AG09319 (cell line): ENCODE measurements at regions not wholly inside any gene's neighbourhood (a gene's known extent, or its start where the extent isn't known, plus 50 kb on each side); places are given as distances from the start of the nearest gene placed in this dataset.

Source experiments
- DNase-seq: peaks from one replicate; pipeline ENCODE4 v3.0.0-alpha.2; 2010; ENCODE audit warnings: low read depth; ENCODE audit errors: extremely low read depth
- CTCF ChIP-seq: IDR thresholded peaks from 2 replicates; pipeline ENCODE4 v1.5.1; 2011; ENCODE audit warnings: low read depth, mild to moderate bottlenecking, inconsistent platforms, low read length, moderate library complexity

- DNase-seq = no peak
- TF ChIP-seq CTCF = no peak
Observed at GRCh38 chr18:40608226-40608625, 1346.8 kb upstream of the PIK3C3 start.

GRCh38 chr18:40607542-40608148 lies 1347.4 kb upstream of the PIK3C3 start:
- no peak for DNase-seq
- no peak for TF ChIP-seq CTCF

GRCh38 chr18:40606996-40607395 lies 1348.0 kb upstream of the PIK3C3 start:
- no peak for DNase-seq
- no peak for TF ChIP-seq CTCF

GRCh38 chr18:40583671-40584070 lies 1371.4 kb upstream of the PIK3C3 start:
- no peak for DNase-seq
- TF ChIP-seq CTCF = no peak

GRCh38 chr18:40582105-40582504 lies 1372.9 kb upstream of the PIK3C3 start:
- no peak for DNase-seq
- TF ChIP-seq CTCF = no peak

GRCh38 chr18:40577981-40578365 lies 1377.1 kb upstream of the PIK3C3 start:
- no peak for TF ChIP-seq CTCF

GRCh38 chr18:40577239-40577980 lies 1377.6 kb upstream of the PIK3C3 start:
- DNase-seq = no peak
- TF ChIP-seq CTCF = no peak

More at GRCh38 chr18:40577981-40578365, 1377.1 kb upstream of the PIK3C3 start:
- no peak for DNase-seq
